Gastroesophageal sphincter (tissue), 3 donors: ENCODE measurements at regions not wholly inside any gene's neighbourhood (a gene's known extent, or its start where the extent isn't known, plus 50 kb on each side); places are given as distances from the start of the nearest gene placed in this dataset.

ENCODE experiments used
- EP300 ChIP-seq: sonication (generic); formaldehyde crosslinking; IDR thresholded peaks from one replicate; pipeline ENCODE4 v1.6.1; 2017; ENCODE audit warnings: antibody characterized with exemption, mild to moderate bottlenecking
- TF ChIP-seq, protein P1 (sequence below), 4 experiments: fragments of 200-600 bp in 2 of 4; fragments of 450-650 bp in 2 of 4; sonication (generic) in 1 of 4; IDR thresholded peaks; one replicate each; pipeline ENCODE4 v1.5.1; 2017 to 2019; ENCODE audit warnings: antibody characterized with exemption in 4 of 4, mild to moderate bottlenecking in 2 of 4, moderate library complexity in 2 of 4

- TF ChIP-seq, protein P1, sequence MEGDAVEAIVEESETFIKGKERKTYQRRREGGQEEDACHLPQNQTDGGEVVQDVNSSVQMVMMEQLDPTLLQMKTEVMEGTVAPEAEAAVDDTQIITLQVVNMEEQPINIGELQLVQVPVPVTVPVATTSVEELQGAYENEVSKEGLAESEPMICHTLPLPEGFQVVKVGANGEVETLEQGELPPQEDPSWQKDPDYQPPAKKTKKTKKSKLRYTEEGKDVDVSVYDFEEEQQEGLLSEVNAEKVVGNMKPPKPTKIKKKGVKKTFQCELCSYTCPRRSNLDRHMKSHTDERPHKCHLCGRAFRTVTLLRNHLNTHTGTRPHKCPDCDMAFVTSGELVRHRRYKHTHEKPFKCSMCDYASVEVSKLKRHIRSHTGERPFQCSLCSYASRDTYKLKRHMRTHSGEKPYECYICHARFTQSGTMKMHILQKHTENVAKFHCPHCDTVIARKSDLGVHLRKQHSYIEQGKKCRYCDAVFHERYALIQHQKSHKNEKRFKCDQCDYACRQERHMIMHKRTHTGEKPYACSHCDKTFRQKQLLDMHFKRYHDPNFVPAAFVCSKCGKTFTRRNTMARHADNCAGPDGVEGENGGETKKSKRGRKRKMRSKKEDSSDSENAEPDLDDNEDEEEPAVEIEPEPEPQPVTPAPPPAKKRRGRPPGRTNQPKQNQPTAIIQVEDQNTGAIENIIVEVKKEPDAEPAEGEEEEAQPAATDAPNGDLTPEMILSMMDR (IDR thresholded peaks at IDR 0.05), result no peak
- no peak for TF ChIP-seq EP300
Measured at GRCh38 chr7:50962281-50962883, 179.7 kb upstream of the GRB10 start.
